H1 (cell line): ENCODE measurements at regions not wholly inside any gene's neighbourhood (a gene's known extent, or its start where the extent isn't known, plus 50 kb on each side); places are given as distances from the start of the nearest gene placed in this dataset.

ENCODE experiments used
- JUN ChIP-seq: IDR thresholded peaks from 2 replicates; pipeline ENCODE4 v1.6.1; 2011; ENCODE audit warnings: low read depth, mild to moderate bottlenecking, improper control_type of control experiment, low read length
- SIX5 ChIP-seq: IDR thresholded peaks from 2 replicates; pipeline ENCODE4 v1.6.1; 2011; ENCODE audit warnings: mild to moderate bottlenecking, low read depth, low read length

GRCh38 chr2:19571773-19572172 is 213.3 kb upstream of the OSR1 start (continued):
- no peak for TF ChIP-seq SIX5
- TF ChIP-seq JUN = no peak
